ENCODE measurements at regions not wholly inside any gene's neighbourhood (a gene's known extent, or its start where the extent isn't known, plus 50 kb on each side); places are given as distances from the start of the nearest gene placed in this dataset.

- CTCF ChIA-PET, result no interaction called here
- POLR2A ChIA-PET, result no interaction called here
- no peak overlapping the region for H3K27ac ChIP-seq (ENCODE audit: extremely low read depth, low read depth, low read length)
- no peaks in the 10 kb centered on the region for H3K9me3 ChIP-seq (ENCODE audit: control insufficient read depth, insufficient read depth, low read depth, low read length)
- TF ChIP-seq ZNF133 (tag by site-specific recombination; IDR thresholded peaks at IDR 0.05) (no peak), ZNF629 (tag by site-specific recombination; IDR thresholded peaks at IDR 0.05) (no peak), ZNF433 (tag by site-specific recombination; IDR thresholded peaks at IDR 0.05; ENCODE audit: low read depth) (no peak), SP2 (tag by site-specific recombination; IDR thresholded peaks at IDR 0.05) (no peak), ZNF664 (tag by site-specific recombination; IDR thresholded peaks at IDR 0.05) (no peak), ZNF555 (tag by site-specific recombination; conservative IDR thresholded peaks at IDR 0.05) (no peak), ZNF571 (tag by site-specific recombination; IDR thresholded peaks at IDR 0.05) (no peak), ZNF350 (tag by site-specific recombination; IDR thresholded peaks at IDR 0.05) (no peak)
- no peaks in the 10 kb centered on the region for H3K4me1 ChIP-seq (ENCODE audit: control insufficient read depth, insufficient read depth, low read length)
- H3K36me3 ChIP-seq (ENCODE audit: control insufficient read depth in 2 of 2, insufficient read depth in 1 of 2, low read length in 2 of 2), result no peaks in the 10 kb centered on the region
- H3K4me3 ChIP-seq (ENCODE audit: low read depth, low read length), result no peak overlapping the region
These were observed 1071.2 kb downstream of the BRD1 start for GRCh38 chr22:48756146-48757111.

DNA sequence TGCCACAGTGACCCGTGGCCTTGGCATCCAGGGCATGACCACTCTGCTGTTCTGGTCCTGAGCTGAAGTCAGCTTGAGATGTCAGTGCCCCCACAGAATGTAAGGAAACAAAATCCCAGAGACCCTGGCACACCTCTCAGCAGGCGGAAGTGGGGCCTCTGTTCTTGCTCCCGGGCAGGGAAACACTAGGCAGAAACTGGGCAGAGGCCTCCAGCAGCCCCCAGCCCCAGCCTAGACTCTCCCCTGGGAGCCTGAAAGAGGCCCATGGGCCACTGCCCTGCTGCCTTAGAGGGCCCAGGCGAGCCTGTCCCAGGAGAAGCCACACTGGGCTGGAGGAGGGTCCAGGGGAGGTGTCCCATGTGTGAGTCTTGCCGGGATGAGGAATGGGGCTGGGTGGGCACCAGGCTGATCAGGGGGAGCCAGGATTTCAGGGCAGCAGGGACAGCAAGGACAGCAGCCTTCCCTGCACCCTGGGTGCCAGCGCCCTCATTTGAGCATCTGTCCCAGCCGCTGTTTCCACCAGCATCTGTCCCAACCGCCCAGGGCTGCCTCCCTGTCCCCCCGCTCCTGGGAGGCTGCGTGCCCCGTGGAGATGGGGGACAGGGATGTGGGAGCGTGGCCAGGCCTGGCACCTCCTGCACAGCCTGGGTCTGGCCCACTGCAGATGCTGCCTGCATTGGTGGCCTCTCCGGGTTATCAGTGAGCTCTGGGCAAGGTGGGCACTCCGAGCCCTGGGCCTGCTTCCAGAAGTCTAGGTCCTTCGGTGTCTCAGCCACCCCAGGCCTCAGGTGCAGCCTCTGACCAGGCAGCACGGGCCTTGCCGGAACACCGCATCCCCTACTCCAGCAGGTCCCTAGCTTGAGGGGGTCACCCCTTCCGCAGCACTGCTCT is 1072.4 kb downstream of the BRD1 start:
- ChIA-PET CTCF (interaction anchor here (0.7 kb wide), 1 partner anchor 463 kb away, joined by 3 read pairs; no protein-coding TSS in a partner anchor), POLR2A (no interaction called here)
- Histone ChIP-seq H3K4me1 (ENCODE audit: control insufficient read depth, insufficient read depth, low read length) (no peaks in the 10 kb centered on the region), H3K4me3 (ENCODE audit: low read depth, low read length) (no peak overlapping the region), H3K9me3 (ENCODE audit: control insufficient read depth, insufficient read depth, low read depth, low read length) (no peaks in the 10 kb centered on the region), H3K27ac (ENCODE audit: extremely low read depth, low read depth, low read length) (no peak overlapping the region), H3K36me3 (ENCODE audit: control insufficient read depth in 2 of 2, insufficient read depth in 1 of 2, low read length in 2 of 2) (no peaks in the 10 kb centered on the region)
- no peak for TF ChIP-seq ZNF747 (tag by site-specific recombination; IDR thresholded peaks at IDR 0.05)
- TF ChIP-seq ZNF114 (tag by site-specific recombination; IDR thresholded peaks at IDR 0.05), result no peak
- no peak for TF ChIP-seq ZNF138 (tag by site-specific recombination; IDR thresholded peaks at IDR 0.05; ENCODE audit: borderline replicate concordance)
- TF ChIP-seq MYNN (tag by site-specific recombination; IDR thresholded peaks at IDR 0.05; ENCODE audit: borderline replicate concordance), result no peak
- no peak for TF ChIP-seq ZNF366 (tag by site-specific recombination; conservative IDR thresholded peaks at IDR 0.05)
- TF ChIP-seq KLF16 (tag by site-specific recombination; IDR thresholded peaks at IDR 0.05), result no peak
- TF ChIP-seq, protein P1, sequence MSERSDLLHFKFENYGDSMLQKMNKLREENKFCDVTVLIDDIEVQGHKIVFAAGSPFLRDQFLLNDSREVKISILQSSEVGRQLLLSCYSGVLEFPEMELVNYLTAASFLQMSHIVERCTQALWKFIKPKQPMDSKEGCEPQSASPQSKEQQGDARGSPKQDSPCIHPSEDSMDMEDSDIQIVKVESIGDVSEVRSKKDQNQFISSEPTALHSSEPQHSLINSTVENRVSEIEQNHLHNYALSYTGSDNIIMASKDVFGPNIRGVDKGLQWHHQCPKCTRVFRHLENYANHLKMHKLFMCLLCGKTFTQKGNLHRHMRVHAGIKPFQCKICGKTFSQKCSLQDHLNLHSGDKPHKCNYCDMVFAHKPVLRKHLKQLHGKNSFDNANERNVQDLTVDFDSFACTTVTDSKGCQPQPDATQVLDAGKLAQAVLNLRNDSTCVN (tag by site-specific recombination; optimal IDR thresholded peaks at IDR 0.05), result no peak
- TF ChIP-seq ZFP41 (tag by site-specific recombination; IDR thresholded peaks at IDR 0.05; ENCODE audit: borderline replicate concordance), result no peak
- no peak for TF ChIP-seq ZSCAN4 (tag by site-specific recombination; IDR thresholded peaks at IDR 0.05)
- TF ChIP-seq ZNF24 (tag by site-specific recombination; IDR thresholded peaks at IDR 0.05), result no peak
- no peak for TF ChIP-seq ZIC2 (tag by site-specific recombination; IDR thresholded peaks at IDR 0.05)
- no peak for TF ChIP-seq ZNF223 (tag by site-specific recombination; IDR thresholded peaks at IDR 0.05)
- no peak for TF ChIP-seq KLF8 (tag by site-specific recombination; IDR thresholded peaks at IDR 0.05)
- no peak for TF ChIP-seq PRDM6 (tag by site-specific recombination; IDR thresholded peaks at IDR 0.05)
- TF ChIP-seq GLIS1 (tag by site-specific recombination; IDR thresholded peaks at IDR 0.05), result no peak
- TF ChIP-seq KLF17 (tag by site-specific recombination; IDR thresholded peaks at IDR 0.05), result no peak
- no peak for TF ChIP-seq ZNF16 (tag by site-specific recombination; IDR thresholded peaks at IDR 0.05; ENCODE audit: low read depth)
- TF ChIP-seq ZNF174 (tag by site-specific recombination; IDR thresholded peaks at IDR 0.05), result no peak
- no peak for TF ChIP-seq ZNF792 (tag by site-specific recombination; IDR thresholded peaks at IDR 0.05)
